OCI-LY7 (cell line): ENCODE measurements at regions not wholly inside any gene's neighbourhood (a gene's known extent, or its start where the extent isn't known, plus 50 kb on each side); places are given as distances from the start of the nearest gene placed in this dataset.
"Not testable (repeated sequence)": the region's sequence is repeated elsewhere in the genome, so short reads cannot be mapped to it uniquely, and the experiment has no call there.

Experiments
- EZH2phosphoT487 ChIP-seq: fragments of 200-600 bp; sonication (generic); IDR thresholded peaks from 2 replicates; pipeline ENCODE4 v1.6.1; 2018; ENCODE audit warnings: low read depth, borderline replicate concordance, mild to moderate bottlenecking, mixed run types, antibody characterized with exemption, low read length, moderate library complexity, mixed read lengths
- TF ChIP-seq, protein P1 (sequence below): fragments of 200-600 bp; sonication (generic); conservative IDR thresholded peaks from 2 replicates; pipeline ENCODE4 v1.5.1; 2014; ENCODE audit warnings: mild to moderate bottlenecking, antibody characterized with exemption, low read length, moderate library complexity, mixed read lengths

DNA sequence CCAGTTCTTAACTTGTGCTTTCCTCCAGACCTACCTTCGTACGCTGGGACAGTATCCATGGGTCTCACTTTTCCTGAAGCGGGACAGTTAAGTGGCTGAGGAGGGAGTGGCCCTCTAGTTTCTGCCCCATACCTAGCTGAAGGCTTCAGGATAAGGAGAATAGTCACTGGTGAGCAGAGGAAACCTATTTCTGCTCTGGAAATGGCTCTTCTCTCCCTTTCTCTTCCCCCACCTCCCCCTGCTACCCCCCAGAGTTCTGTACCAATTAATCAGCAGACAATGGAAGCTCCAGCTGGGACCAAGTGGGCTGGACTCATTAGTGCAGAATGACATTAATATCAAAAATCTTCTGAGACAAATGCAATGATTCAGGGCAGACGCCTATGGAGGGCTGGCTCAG lies 68.5 kb downstream of the PROP1 start:
- TF ChIP-seq, protein P1, sequence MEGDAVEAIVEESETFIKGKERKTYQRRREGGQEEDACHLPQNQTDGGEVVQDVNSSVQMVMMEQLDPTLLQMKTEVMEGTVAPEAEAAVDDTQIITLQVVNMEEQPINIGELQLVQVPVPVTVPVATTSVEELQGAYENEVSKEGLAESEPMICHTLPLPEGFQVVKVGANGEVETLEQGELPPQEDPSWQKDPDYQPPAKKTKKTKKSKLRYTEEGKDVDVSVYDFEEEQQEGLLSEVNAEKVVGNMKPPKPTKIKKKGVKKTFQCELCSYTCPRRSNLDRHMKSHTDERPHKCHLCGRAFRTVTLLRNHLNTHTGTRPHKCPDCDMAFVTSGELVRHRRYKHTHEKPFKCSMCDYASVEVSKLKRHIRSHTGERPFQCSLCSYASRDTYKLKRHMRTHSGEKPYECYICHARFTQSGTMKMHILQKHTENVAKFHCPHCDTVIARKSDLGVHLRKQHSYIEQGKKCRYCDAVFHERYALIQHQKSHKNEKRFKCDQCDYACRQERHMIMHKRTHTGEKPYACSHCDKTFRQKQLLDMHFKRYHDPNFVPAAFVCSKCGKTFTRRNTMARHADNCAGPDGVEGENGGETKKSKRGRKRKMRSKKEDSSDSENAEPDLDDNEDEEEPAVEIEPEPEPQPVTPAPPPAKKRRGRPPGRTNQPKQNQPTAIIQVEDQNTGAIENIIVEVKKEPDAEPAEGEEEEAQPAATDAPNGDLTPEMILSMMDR = not testable (repeated sequence)
- not testable (repeated sequence) for TF ChIP-seq EZH2phosphoT487
